SK-N-MC (cell line): ENCODE measurements at regions not wholly inside any gene's neighbourhood (a gene's known extent, or its start where the extent isn't known, plus 50 kb on each side); places are given as distances from the start of the nearest gene placed in this dataset.

Source experiments
- EZH2 ChIP-seq: fragments of 200-600 bp; sonication (generic); IDR thresholded peaks from one replicate; pipeline ENCODE4 v1.6.1; 2017; ENCODE audit warnings: antibody characterized with exemption
- POLR2AphosphoS5 ChIP-seq: IDR thresholded peaks from 2 replicates; pipeline ENCODE4 v1.6.1; 2012; ENCODE audit warnings: mild to moderate bottlenecking, low read depth, low read length, borderline replicate concordance

GRCh38 chr10:33402220-33403073, 68.0 kb upstream of the NRP1 start:
- TF ChIP-seq POLR2AphosphoS5: no peak
- no peak for TF ChIP-seq EZH2
